ENCODE measurements at regions not wholly inside any gene's neighbourhood (a gene's known extent, or its start where the extent isn't known, plus 50 kb on each side); places are given as distances from the start of the nearest gene placed in this dataset.

- TF ChIP-seq POLR2AphosphoS5 (IDR thresholded peaks at IDR 0.05) (no peak), CTCF (IDR thresholded peaks at IDR 0.05 in 8 of 11, conservative IDR thresholded peaks at IDR 0.05 in 3 of 11) (no peak), POLR2A (IDR thresholded peaks at IDR 0.05) (no peak)
- Histone ChIP-seq H3K27ac (no peak overlapping the region), H3K4me3 (no peak overlapping the region), H3K27me3 (replicated peaks in 1 of 7) (peaks cover 0 to 5% (median 0%) of the 10 kb centered on the region in 7 donors), H3K4me1 (no peaks in the 10 kb centered on the region), H3K36me3 (no peaks in the 10 kb centered on the region), H3K9me3 (no peaks in the 10 kb centered on the region)
- intact Hi-C loops (cut with DNase I; ENCODE audit: low total_unique reads) = no loop called here
- DNase-seq = no peak
- 80 to 90% (median 87%) methylated on average over 11 of the region's 11 CpGs for WGBS, 5 donors
Measured at GRCh38 chr2:16104949-16105668, 164.8 kb downstream of the MYCN start.

- H3K4me1 ChIP-seq = no peaks in the 10 kb centered on the region
- H3K27ac ChIP-seq = no peak overlapping the region
- WGBS, 5 donors = 82 to 92% (median 87%) methylated on average over 6 of the region's 6 CpGs
- H3K9me3 ChIP-seq = no peaks in the 10 kb centered on the region
- peaks cover 0 to 5% (median 0%) of the 10 kb centered on the region in 7 donors for H3K27me3 ChIP-seq (replicated peaks in 1 of 7)
- no peaks in the 10 kb centered on the region for H3K36me3 ChIP-seq
- DNase-seq = no peak
- TF ChIP-seq POLR2A (IDR thresholded peaks at IDR 0.05) = no peak
- no peak for TF ChIP-seq POLR2AphosphoS5 (IDR thresholded peaks at IDR 0.05)
- no peak for TF ChIP-seq CTCF (IDR thresholded peaks at IDR 0.05 in 8 of 11, conservative IDR thresholded peaks at IDR 0.05 in 3 of 11)
- no peak overlapping the region for H3K4me3 ChIP-seq
- intact Hi-C loops (cut with DNase I; ENCODE audit: low total_unique reads) = no loop called here
Measured at GRCh38 chr2:16104315-16104948, 164.1 kb downstream of the MYCN start.

- 88 to 92% (median 90%) methylated on average over 12 of the region's 12 CpGs for WGBS, 5 donors
Measured at GRCh38 chr2:16103614-16104314, 163.4 kb downstream of the MYCN start.

More at GRCh38 chr2:16103614-16104314, 163.4 kb downstream of the MYCN start:
- H3K4me3 ChIP-seq = no peak overlapping the region
- TF ChIP-seq POLR2A (IDR thresholded peaks at IDR 0.05) (no peak), POLR2AphosphoS5 (IDR thresholded peaks at IDR 0.05) (no peak), CTCF (IDR thresholded peaks at IDR 0.05 in 8 of 11, conservative IDR thresholded peaks at IDR 0.05 in 3 of 11) (no peak)
- DNase-seq = no peak
- no peaks in the 10 kb centered on the region for H3K4me1 ChIP-seq
- no peaks in the 10 kb centered on the region for H3K36me3 ChIP-seq
- intact Hi-C loops (cut with DNase I; ENCODE audit: low total_unique reads) = no loop called here
- H3K9me3 ChIP-seq = no peaks in the 10 kb centered on the region
- no peak overlapping the region for H3K27ac ChIP-seq
- peaks cover 0 to 5% (median 0%) of the 10 kb centered on the region in 7 donors for H3K27me3 ChIP-seq (replicated peaks in 1 of 7)
